ENCODE measurements at regions not wholly inside any gene's neighbourhood (a gene's known extent, or its start where the extent isn't known, plus 50 kb on each side); places are given as distances from the start of the nearest gene placed in this dataset.
"Not testable (repeated sequence)": the region's sequence is repeated elsewhere in the genome, so short reads cannot be mapped to it uniquely, and the experiment has no call there.

DNA sequence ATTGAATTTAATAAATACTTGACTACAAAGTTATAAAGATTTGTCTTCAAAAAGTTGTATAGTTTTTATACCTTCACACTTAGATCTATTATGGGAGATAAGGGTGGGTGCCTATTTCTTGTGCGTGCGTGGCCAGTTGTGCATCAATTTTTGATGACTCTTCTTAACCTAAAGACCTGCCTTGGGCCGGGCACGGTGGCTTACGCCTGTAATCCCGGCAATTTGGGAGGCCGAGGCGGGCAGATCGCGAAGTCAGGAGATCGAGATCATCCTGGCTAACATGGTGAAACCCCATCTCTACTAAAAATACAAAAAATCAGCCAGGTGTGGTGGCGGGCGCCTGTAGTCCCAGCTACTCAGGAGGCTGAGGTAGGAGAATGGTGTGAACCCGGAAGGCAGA lies 830.1 kb downstream of the BRD1 start:
- TF ChIP-seq POLR2AphosphoS5, TCF7L2 (IDR thresholded peaks at IDR 0.05; ENCODE audit: low read depth, low read length): not testable (repeated sequence)
- TF ChIP-seq, protein P1, sequence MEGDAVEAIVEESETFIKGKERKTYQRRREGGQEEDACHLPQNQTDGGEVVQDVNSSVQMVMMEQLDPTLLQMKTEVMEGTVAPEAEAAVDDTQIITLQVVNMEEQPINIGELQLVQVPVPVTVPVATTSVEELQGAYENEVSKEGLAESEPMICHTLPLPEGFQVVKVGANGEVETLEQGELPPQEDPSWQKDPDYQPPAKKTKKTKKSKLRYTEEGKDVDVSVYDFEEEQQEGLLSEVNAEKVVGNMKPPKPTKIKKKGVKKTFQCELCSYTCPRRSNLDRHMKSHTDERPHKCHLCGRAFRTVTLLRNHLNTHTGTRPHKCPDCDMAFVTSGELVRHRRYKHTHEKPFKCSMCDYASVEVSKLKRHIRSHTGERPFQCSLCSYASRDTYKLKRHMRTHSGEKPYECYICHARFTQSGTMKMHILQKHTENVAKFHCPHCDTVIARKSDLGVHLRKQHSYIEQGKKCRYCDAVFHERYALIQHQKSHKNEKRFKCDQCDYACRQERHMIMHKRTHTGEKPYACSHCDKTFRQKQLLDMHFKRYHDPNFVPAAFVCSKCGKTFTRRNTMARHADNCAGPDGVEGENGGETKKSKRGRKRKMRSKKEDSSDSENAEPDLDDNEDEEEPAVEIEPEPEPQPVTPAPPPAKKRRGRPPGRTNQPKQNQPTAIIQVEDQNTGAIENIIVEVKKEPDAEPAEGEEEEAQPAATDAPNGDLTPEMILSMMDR (IDR thresholded peaks at IDR 0.05), result not testable (repeated sequence)

Measured in Panc1 (cell line).